ENCODE measurements at regions not wholly inside any gene's neighbourhood (a gene's known extent, or its start where the extent isn't known, plus 50 kb on each side); places are given as distances from the start of the nearest gene placed in this dataset.
"Not testable (repeated sequence)": the region's sequence is repeated elsewhere in the genome, so short reads cannot be mapped to it uniquely, and the experiment has no call there.

DNA sequence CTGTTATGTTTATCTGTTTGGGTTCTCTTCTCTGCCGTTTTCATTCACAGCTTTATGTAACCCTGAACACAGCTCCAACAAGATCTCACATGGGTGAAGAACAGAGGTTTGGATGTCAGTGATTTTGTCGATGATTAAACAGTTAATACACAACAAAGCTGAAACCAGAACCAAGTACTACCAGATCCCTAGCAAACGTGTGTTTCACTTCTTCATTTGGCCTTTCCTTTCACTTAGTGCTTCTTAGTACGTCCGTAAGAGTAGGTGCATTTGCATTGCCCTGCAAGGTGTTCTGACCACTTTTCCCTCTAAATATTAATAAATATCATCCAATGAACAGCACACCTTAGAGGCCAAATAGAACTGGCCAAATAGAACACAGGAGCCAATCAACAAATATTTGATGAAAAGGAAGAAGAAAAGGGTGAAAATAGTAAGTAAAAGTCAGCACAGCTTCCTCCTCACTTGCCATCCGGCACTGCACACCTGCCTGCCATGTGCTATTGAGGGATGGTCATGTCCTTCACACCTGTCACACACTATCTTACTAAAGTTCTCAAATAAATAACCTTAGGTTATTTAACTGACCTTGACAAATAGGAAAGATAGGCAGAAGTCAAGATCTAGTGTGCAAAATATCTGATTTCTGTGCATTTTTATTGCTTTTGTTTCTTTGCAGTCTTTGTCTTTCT is 252.6 kb upstream of the ANKRD30A start:
- DNase-seq = no peak

DNA sequence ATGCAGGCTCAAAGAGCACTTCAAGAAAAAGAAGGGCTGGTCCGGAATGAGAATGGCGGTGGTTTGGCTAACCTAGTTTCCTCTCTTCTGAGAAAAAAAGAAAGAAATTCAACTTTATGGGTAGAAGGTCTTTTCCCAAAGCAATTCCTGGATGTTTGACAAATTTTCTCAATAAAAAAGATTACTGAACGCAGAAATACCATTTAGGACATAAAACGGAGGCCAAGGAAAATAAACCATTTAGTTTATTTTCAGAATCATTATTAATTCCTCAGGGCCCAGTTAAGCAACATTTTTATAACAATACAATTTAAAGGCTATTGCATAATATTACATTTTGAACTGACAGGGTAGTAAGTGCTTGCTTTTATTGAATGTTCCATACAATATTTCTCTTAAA is 284.6 kb upstream of the ANKRD30A start:
- DNase-seq = no peak

DNA sequence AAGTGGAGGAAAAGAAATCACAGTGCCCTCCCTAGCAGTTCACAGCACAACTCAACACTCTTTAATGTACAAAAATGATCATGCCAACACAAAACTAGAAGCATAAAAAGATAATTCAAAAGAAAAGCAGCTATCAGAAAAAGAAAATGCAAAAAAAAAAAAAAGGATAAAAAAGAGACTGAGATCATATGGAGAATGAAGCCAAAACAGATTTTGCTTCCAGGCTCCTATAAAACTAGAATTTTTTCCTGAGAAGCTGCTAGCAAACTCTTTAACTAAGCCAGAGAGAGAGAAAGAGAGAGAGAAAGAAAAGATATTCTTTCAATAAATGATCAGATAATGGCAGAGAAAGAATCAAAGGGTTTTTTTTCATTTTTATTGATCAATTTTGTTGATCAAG is 288.0 kb upstream of the ANKRD30A start:
- no peak for DNase-seq

DNA sequence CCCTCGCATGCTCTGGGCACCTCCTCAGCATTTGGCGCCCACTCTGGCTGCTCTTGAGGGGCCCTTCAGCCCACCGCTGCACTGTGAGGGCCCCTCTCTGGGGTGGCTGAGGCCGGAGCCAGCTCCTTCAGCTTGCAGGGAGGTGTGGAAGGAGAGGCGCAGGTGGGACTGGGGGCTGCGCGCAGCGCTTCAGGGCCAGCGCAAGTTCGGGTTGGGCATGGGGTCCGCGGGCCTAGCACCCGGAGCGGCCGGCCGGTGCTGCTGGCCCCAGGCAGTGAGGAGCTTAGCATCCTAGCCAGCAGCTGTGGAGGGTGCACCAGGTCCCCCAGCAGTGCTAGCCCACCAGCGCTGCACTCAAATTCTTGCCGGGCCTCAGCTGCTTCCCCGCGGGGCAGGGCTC is 305.6 kb upstream of the ANKRD30A start:
- no peak for DNase-seq

DNA sequence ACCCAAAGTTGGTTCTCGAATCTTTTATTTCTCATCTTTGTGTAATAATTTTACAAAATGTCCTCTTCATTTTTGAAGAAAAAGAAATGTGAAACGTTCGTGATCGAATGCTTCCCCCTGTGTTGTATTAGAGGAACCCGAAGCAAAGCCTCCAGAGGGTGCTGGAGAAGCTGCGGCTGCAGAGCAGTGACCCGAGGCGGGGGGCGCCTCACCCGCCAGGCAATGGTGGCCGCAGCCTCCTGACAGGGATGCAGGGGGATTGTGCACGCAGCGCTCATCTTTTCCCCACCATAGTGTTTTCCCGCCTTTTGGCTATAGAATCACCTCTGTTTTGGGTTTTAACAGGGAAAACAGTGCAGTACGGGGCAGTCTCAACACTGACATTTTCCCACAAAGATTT is 307.5 kb upstream of the ANKRD30A start:
- DNase-seq = no peak

DNA sequence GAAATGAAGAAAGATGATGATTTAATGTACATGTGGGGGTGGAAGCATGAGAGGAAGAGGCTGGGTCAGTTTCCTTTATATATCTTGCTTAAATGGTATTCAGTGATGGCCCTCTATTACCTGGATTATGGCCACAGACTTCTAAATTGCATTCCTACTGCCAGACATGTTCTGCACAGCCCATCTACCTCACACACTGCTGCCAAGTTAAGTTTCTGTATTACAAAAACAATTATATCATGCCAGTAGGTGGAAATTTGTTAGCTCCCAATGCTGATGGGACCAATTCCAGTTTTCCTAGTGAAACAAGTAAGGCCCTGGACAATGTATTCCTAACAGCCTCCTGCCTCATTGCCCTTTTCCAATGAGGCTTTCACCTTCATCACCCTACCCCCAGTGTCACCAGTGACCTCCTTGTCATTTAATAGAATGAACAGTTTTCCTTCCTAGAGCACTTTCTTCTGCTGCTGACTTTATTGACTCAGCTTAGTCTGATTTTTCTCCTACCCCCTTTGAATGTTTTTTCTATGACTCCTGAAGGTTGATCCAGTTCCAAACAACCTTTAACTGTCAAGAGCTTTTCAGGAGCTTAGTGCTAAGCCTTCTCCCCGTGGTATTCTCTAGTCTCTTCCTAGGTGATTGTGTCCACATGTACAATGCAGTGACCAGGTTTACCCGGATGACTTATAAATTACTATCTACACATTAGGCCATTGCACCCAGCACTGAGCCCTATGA is 316.6 kb upstream of the ANKRD30A start:
- DNase-seq = peak; percentile 28

DNA sequence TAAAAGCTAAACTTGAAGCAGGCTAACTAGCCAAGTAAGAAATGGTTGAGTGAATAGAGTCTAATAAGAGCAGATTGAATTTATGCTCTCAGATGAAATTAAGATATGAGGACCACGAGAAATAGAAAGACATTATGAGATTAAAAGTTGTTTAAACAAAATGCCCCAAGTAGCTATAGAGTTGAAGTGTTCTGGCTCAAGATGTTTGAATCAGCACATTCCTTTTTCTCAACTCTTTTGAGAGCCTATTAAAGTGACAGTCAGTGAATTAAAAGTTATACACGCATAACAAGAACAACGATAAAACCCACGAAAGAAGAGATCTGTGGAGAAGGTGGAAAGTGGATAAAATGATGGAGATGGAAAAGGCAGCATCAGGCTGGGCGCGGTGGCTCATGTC is 322.2 kb upstream of the ANKRD30A start:
- DNase-seq = no peak

DNA sequence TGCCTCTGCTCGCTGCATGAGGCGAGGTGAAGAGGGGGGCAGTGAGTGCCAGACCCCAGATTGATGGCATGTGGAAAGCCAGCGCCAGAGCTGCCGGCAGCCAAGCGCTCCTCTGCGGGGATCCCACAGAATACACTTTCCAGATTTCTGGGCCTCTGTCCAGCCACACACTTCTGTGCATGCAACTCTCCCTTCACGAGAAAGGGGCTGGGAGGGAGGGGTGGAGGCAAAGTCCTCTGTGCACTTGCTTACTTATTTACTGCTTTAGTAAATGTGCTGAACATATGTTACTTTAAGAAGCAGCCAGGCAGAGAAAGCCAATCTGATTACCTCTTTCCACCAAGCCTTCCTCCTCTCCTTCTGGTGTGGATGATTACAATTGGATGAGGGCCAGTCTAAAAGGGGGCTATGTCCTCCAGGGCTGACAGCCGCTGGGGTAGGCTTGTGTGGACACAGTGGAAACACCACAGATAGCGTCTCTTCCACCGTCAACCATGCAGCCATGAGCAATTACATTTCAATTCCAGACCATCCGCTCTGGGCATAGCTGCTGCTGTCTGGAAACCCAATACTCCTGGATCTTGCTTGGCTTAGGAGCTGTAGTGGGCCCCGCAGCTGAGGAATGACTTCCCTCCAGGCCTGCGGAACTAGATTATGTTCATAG is 322.8 kb upstream of the ANKRD30A start:
- DNase-seq = peak; percentile 93

DNA sequence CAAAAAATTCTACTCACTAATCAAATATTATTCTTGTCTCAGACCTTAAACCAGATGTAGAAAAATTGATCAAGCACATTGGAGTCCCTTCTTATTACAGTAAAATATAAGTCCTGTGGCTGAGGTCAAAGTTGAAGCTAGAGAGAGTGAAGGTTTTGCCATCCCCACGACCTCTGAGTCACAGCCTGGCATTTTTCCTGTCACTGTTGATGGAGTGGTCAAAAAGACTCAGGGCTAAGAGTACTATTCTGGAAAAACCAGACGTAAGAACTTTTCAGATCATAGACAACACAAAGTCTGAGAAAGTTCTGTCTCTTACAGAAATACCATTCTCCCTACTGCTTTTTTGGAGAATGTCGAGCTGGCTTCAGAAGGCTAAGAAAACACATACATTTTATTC is 323.7 kb upstream of the ANKRD30A start:
- DNase-seq = peak; percentile 32

DNA sequence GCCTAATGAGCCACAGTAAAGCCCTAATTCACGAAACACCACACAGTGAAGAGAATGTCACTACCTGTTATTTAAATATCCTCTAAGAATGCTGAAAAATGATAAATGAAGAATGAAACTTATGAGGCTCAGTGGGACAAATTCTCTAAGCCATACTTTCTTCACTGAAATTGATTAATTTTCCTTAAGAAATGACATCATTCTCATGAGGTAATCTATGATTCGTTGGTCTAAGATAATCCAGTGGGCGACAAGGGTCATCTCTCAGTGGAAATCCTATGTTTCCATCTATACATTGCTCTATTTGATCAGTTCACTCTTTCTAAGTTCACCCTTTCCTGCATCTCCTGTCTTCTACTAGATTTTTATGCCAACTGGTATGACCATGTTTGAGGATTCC is 330.4 kb upstream of the ANKRD30A start:
- no peak for DNase-seq

DNA sequence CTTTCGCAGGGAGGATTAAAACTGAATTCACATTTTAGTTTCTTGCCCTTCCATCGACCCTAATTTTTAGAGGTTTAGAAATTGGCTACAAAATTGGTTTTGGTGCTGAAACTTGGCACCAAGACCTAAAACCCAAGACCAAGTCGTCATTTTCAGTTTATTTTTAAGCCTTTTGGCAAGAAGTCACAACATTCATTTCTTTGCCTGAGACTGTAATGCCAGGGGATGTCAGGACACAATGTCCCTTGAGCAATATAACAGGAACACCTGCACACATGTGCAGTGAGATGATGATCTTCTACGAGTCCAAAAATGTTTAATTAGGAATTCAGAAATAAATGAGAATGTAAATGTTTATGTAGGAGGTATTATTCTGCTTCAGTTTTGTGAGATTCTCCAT is 335.4 kb upstream of the ANKRD30A start:
- no peak for DNase-seq

DNA sequence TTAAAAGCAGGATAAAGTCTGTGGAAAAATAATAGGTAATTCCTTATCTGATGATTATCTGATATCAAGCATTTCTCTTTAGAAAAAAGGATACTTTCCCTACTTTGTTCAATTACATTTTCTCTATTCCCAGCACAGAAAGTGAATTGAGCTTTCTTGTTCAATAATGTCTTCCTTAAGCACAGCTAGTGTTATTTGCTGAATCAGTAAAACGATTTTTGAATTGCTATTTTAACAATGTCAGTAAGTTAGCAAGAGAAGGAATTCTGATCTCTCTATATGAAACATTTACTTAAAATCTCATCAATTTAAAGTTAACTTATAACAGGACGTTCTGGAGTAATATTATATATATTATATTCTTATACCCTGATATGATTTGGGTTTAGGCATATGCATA is 337.2 kb upstream of the ANKRD30A start:
- no peak for DNase-seq

DNA sequence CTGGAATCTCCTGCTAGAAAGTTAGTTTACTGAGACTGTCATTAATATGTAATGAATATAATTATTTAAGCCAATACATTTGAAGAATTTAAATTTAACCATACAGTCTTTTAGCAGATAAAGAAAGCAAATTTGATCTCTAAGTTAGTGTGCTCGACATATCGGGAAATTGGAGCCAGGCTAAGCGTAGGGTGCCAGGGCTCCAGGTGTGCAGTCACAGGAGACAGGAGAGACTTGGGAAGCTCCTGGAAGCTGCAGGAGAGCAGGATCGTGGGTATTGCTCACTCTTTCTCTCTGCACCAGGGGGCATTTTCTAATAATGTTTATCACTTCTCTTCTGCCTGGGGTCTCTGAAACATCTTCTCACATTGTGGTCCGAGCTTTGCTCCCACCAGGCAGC is 342.0 kb upstream of the ANKRD30A start:
- no peak for DNase-seq

DNA sequence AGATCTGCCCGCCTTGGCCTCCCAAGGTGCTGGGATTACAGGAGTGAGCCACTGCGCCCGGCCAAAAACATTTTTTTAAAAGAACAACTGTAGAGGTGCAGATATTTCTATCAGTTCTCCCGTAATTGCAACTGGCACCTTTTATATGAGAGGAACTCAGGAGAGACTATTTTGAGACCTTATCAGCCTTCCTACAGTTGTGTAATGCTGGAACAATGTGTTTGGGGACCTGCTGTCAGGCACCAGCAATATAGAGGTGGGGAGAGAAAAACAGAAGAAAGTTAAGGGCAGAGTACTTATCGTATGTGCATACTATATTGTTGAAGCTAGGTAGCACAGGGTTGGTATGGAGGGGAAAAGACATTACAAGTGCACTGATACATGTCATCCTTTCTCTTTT is 343.8 kb upstream of the ANKRD30A start:
- no peak for DNase-seq

DNA sequence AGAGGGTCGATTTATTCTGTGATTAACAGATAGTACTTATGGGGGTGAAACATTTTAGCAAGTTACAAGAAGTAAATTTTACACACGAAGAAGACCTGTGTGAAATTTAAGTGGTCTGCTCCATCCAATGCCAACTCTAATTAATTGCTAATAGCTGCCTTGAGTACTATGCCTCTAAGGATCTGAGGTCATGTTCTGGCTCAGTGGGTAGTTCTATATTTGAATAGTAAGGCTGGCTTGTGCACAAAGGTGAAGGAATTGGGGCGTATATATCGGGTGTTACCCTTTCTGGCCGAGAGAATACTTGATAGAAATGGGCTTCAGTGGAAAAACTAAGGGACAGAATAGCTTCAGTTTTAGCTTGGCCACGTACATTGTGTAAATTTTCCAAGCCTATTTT is 345.2 kb upstream of the ANKRD30A start:
- DNase-seq = no peak

DNA sequence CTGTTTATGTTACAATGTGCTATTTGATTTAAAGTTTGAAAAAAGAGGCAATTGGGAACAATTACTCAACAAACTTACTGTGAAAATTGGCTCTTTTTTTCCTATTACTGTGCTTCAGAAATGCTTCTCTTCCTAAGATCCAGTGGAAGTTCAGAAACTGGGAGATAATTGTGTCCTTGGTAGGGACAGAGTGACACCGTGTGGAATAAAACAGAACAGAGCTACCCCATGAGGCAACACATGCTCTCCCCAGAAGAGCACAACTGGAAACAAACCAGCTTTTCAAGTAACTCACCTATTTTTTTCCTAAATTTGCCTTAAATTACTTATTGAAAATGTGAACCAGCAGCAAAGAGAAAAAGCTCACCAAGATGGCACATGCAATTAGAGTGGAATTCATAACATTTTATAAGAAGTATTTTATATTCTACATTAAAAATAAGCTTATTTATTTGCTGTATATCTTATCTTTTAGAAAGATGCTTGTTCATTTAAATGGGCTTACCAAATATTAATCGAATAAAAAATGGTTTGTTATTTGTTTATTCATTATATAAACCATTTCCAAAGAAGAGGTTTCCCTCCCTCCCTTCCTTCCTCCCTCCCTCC is 346.1 kb upstream of the ANKRD30A start:
- peak; percentile 81 for DNase-seq

DNA sequence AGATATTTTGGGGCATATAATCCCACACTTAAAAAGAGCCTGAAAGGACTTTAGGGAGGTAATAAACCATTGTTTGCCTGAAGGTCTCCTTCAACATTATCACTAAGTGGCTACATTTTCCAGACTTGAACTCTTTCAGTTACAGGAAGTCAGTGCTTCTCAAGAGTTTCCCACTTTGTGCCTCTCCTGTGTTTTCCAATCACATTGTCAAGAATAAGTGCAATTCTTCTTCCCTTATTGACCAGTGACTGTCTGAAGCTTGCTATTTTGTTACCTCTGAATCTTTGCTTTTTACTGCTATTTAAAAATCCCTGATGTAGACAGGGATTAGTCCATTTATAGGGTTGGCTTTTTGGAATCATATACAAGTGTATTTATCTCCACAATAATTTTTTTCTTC is 346.7 kb upstream of the ANKRD30A start:
- DNase-seq = no peak

DNA sequence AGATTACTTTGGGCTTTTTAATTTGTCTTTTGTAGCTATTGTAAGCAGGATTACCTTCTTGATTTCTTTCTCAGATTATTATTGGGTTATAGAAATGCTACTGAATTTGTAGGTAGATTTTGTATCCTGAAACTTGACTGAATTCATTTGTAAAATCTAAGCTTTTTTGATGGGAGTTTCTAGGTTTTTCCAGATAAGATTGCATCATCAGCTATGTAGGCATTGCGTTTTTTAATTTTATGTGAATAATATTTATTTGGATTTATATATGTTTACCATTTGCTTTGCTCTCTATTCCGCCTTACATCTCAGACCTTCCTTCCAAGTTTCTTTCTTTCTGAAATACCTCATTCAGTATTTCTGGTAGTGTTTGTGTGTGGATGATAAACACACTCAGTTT is 351.7 kb upstream of the ANKRD30A start:
- no peak for DNase-seq

DNA sequence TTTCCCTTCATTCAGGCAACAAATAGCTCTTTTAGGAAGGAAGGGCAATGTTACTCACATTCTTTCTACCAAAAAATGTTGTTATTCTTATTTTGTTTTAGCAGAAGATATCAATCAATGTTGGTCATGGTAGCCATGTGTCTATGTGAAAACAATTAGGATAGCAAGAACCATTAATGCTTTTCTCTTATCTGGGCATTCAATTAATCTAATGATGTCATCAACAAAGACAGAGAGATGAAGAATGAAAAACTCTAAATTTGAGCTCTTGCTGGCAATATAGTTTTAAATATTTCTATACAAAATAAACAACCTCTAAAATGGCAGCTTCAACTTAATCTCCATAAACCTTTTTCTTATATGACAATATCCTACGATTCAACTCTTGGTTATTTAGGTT is 353.7 kb upstream of the ANKRD30A start:
- DNase-seq = no peak

DNA sequence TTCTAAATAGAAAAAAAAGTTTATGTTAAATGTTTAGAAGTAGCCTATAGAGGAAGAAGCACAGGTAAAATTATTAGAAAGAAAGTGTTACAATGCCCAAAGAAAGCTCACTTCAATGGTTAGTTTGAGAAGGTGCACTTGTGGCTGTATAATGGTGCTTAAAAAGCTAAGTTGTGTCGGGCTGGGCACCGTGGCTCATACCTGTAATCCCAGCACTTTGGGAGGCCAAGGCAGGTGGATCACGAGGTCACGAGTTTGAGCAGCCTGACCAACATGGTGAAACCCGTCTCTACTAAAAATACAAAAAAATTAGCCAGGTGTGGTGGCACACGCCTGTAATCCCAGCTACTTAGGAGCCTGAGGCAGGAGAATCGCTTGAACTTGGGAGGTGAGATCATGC is 355.7 kb upstream of the ANKRD30A start:
- not testable (repeated sequence) for DNase-seq

DNA sequence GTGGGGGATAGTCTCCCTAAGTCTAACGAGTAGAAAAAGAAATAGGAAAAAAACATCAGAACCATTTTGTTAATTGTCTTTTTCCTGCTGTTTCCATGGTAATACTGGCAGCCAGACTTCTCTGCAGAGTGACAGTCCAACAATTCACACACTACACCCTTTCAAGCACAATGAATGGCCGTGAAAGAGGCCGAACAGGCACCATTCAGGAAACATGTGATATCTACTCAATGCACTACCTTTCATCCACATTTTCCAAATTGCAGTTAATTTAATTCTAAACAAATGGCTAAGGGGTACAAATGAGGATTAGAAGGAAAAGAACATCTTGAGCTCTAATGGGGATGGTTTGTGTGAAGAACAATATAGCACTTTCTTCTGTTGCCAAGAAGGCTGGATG is 358.5 kb upstream of the ANKRD30A start:
- DNase-seq = no peak

DNA sequence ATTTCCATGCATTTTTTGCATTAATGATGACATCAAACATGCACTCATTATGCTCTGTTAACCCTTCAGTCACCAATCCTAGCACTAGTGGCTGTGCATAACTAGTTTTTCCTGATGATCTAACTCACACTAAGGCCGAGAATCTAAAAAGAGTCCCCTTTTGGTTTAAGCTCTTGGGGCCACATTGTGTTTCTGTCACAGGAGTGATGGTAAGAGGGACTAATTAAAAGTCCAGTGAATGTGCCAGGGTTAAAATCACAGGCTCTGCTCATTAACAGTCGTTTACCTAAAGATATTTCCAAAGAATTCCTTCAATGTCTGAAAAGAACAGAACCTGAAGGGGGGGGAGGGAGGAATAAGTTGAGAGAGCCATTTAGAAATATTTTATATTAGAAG is 359.0 kb upstream of the ANKRD30A start:
- DNase-seq = no peak

DNA sequence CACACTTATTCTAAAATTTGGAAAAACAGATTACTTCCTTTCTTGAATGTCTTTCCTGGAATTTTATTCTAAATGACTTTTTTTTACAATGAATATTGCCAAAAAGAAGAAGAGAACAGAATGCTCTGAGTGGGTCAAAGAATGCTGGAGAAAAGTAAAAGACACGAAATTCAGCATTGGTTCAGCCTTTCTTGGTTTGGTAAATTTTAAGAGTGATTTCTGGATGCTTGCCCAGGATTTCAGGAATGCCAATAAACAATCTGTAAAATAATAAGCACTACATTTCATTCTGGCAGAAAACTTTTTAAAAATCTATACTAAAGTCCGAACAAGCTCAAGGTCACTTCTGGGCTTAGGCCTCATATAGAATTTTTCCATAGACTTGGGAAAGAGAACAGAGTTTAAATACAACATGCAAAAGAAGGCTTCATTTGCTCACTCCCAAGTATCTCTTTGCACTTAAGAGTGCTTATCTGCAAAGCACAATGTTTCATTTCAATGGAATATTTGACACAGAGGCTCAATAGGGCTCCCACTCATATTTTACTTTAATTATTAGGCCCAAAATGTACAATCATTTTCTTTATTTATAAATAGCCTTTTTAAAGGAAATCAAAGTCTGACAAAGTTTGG is 359.5 kb upstream of the ANKRD30A start:
- no peak for DNase-seq
